ENCODE measurements at regions not wholly inside any gene's neighbourhood (a gene's known extent, or its start where the extent isn't known, plus 50 kb on each side); places are given as distances from the start of the nearest gene placed in this dataset.
"Not testable (repeated sequence)": the region's sequence is repeated elsewhere in the genome, so short reads cannot be mapped to it uniquely, and the experiment has no call there.

DNA sequence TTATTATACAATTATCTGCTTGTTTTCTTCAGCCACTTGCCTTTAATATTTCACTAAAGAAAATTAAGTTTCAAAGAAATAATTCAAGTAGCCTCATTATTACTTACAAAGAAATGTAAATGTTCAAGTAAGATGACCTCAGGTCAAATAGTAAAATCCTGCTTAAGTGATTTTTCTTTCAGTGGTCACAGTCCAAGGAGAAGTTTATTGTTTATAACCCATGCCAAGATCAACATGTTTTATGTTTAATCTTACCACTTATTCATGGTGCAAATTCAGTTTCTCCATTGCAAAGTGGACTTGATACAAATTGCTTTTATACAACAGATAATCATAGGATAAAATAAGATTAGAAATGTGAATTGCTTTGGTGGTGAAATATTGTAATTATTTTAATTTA, 370.2 kb upstream of the FLRT2 start:
- DNase-seq: no peak

DNA sequence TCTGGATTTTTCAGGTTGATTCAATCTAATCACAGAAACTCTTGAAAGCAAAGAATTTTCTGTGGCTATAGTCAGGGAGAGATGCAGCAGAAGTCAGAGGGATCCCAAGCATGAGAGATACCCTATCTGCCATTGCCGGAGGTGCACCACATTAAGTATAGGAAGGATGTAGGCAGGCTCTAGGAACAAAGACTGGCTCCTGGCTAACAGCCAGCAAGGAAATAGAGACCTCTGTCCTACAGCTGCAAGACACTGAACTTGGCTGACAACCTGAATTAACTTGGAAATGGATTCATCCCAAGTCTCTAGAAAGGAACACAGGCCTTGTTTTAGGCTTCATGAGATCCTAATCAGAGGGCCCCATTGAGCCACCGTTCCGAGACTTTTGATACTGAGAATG, 364.9 kb upstream of the FLRT2 start:
- DNase-seq: peak; percentile 10

DNA sequence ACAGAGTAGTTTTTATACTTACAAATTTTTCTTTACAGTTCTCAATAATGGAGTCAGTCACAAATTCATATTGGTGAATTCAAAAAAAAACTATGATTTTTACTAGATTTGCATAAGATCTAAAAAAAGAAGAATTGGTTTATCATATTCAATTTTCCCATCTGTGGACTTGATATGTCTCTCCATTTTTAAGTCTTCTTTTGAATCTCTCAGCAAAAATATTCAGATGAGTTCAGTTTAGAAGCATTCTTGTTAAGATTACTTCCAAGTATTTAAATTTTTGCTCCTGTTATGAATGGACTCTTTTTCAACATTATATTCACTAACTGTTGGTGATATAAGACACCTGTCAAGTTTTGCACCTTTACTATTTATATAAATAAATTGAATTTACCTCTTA, 360.6 kb upstream of the FLRT2 start:
- DNase-seq: no peak

DNA sequence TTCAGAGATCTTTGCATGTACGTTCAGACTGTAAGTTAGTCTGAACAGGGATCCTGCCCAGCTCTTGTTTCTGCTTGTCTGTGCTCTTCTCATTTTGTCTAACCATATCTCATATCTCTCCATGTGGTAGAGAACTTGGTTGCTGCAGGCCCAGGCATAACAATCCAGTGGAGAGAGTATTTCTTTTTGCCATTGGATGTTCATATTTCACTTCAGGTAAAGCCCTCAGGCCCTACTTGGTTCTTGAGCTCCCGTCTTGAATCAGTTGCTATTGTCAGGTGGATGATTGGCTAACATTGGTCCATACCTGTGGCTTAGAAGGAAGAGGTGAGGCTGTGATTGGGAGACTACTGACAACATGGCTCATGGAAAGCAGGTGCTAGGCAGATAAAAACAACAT, 357.7 kb upstream of the FLRT2 start:
- no peak for DNase-seq

DNA sequence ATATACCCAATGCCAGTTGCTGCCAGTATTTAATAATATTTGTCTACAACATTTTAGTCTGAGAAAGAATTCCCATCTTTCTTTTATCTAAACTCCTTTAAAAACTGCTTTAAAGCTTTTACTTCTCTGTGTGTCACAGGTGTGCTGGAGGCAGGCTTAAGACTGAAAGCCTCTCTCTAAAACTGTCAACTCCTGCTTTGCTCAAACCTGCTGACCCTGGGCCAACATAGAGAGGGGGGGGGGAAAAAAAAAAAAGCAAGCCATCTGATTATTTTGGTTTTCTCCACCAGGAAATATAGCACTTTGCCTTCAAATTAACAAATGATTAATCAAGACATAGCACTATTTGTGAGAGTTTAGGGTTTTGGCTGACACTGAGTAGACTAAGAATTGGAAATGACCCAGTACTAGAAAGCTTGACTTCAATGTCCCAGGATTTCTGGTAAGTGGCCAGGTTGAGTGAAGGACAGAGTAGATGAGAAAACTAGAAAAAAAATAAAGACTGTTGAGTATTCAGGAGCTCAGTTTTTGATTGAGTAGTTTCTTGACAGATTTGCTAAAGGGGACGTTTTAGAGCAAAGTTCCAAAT, 357.0 kb upstream of the FLRT2 start:
- DNase-seq: no peak

DNA sequence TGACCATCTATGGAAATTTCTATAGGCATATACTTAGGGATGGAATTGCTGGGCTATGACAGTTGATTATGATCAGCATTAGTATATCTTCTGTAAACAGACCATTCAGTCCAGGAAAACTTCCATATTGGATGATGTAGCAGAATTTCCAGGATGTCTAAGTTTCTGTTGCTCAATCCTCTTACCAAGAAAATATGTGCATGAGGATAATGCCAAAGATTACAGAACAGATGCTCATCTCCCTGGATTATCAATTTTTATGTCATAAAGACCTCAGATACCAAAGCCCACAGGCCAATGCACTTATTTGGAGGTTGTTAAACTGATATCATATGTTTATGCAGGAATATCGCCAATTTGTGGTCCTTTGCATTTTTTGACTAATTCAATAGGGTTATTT, 354.4 kb upstream of the FLRT2 start:
- DNase-seq: no peak

DNA sequence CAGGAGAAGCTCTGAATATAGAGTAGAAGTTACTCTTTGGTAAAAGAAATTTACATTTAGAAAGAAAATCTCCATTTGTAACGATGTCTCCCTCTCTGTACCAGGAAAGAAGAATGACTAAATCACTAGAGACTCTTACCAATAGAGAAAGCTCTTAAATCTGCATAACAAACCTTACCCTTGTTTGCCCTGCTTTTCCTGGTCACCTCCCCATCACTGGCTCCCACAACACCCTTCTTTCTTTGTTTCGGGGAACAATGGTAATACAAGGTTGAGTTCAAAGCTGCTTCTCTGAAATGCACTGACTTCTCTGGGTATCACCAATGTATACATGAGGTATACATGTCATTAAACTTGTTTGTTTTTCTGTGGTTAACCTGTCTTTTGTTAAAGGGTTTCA, 351.1 kb upstream of the FLRT2 start:
- no peak for DNase-seq

DNA sequence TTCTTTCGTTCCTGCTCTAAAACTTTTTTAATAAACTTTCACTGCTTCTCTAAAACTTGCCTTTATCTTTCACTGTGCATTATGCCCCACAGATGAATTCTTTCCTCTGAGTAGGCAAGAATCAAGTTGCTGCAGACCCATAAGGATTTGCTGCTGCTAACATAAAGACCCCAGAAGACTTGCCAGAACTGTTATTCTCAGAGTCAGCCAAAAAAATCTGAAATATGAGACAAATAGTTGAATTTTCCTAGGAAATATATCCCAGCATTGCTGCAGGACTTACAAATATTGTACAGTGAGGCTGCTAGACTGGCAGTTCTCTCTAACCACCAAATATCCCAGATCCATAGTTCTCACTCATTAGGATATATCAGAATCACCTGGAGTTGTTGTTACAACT, 349.1 kb upstream of the FLRT2 start:
- DNase-seq: no peak

DNA sequence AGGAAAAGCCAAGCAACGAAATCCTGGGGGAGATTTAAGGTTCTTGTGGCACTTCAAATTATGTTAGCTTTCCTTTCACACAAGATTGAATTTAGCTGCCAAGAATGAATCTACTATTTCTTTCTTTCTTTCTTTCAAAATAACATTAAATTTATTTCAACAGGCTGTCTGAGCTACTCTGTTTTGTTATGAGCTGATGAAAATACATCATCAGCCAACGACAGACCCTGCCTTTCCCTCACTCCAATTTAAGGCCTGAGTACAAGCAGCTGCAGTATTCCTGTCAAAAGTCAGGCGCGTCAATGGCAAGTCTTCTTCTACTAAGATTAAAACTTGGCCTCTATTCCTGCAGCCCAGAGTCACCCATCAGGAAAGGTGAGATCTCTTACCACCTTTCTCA, 347.7 kb upstream of the FLRT2 start:
- DNase-seq: no peak

DNA sequence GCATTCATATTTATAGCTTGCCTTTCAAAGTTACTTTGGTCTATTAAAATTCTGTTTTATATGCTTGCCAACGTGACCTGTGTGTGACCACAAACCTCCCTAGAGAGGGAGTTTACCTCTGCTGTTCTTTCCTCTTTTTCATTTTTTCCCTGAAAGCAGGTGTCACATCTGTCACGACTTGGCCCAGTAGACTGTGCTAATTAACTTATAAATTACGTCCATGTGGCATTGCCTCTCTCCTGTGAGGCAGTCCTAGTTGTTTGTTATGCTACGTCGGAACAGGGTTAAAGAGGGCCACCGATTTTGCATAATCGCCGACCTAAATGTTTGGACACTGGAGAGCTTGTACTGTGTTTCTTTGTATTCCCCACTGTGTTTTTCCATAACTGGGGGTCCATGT, 343.9 kb upstream of the FLRT2 start:
- no peak for DNase-seq

DNA sequence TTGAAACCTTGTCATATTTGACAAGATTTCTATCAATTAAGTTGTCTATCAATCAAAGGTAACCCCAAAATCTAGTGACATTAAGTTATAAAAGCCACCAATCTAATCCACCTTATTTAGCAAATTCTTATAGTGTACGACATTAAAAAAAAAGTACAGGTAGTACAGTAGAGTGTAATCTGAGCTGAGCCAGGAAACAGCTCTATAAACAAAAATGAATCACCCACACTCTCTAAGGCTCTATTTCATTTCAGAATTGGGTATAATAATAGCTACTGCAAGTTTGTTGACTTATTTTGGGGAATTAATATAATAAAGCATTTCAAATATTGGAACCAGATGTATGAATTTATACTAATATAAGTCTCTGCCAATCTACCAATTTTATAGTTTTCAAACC, 342.4 kb upstream of the FLRT2 start:
- peak; percentile 54 for DNase-seq

DNA sequence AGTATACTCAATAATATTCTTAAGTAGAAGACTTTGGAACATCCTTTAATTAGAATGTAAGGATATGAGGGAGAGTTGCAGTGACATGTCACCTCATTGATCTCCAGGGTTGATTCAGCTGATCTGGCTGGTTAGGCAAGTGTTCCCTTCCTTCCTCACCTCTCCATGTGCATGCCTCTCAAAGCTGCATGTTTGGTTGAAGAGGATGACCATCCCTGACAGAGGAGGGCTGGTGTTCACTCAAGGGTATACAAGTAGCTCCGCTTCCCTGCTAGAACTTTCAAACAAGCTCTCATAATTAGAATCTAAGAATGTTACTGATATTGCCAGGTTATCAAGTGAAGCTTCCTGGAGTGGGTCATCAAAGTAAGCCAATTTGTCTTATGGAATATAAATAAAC, 341.1 kb upstream of the FLRT2 start:
- no peak for DNase-seq

DNA sequence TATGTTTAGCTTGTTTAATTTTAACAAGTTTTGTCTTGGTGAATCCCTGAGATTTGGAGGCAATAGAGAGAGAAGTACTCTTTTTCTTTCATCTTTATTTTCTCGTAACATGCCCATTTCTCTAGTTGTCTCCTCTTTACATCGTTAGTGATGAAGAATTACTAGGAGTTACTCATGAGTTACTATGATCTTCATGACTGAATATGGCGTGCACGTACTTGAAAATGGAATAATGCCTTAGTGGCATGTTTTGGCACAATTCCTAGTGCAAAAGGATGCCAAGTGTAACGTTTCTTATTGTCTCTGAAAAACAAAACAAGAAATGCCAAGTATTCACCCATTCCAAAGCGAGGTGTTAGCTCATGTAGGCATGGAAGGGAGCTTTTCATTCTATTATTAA, 340.7 kb upstream of the FLRT2 start:
- not testable (repeated sequence) for DNase-seq

DNA sequence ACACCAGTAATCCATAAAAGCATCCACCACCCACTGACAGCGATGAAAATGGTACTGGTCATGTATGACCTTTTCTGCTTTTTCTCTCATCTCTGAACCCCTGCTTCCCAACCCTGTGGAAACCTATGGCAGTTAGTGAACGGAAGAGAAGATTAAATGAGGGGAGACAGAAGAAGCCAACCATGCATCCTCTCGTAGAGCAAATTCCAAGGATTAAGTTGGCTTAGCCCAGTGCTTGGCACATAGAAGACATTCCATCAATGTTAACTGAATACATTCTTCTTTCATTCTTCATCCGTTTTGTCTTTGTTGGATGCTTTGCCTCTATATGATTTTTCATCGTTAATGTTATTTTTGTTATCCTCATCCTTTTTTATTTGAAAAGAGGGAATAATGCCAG, 339.7 kb upstream of the FLRT2 start:
- DNase-seq: no peak

DNA sequence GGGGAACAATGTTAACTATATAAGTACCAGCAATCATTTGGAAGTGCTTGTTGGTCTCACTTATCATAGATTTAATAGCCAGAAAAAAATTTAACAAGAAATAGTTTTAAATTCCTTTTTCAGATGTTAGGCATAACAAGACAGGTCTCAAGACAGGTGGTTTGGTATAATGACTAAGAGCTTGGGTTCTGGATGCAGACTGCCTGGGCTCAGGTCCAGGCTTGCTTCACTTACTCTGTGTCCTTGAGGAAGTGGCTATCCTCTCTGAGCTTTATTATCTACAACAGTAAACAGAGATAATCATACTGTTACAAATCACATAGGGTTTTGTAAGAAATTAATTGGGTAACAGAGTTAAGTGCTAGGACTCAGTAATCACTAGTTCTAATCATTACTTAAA, 338.0 kb upstream of the FLRT2 start:
- no peak for DNase-seq

DNA sequence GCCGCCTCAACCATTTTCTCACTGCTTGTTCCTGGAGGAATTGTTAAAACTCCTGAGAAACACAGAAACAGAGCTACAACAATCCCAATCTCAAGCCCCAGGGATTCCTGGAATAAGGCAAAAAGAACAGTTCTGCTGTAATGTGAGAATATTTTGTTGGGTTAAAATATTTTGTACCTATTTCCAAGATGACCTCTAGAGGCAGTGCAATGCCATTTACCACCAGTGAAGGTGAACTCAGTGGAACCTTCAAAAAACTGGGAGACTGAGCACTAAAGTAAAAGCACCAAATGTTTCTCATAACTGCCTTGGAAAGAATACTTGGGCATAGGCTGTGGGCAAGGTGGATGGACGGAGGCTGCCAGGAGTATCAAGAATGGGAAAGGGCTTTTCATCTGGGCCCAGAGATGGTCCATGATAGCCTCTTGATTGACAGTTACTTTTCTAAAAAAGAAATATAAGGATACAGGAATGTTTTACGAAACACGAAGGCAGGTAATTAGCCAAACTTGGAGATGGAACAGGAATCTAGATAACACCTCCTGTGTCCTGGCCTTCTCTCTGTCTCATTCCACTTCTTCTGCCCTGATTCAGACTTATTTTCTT, 334.0 kb upstream of the FLRT2 start:
- DNase-seq: peak; percentile 43

DNA sequence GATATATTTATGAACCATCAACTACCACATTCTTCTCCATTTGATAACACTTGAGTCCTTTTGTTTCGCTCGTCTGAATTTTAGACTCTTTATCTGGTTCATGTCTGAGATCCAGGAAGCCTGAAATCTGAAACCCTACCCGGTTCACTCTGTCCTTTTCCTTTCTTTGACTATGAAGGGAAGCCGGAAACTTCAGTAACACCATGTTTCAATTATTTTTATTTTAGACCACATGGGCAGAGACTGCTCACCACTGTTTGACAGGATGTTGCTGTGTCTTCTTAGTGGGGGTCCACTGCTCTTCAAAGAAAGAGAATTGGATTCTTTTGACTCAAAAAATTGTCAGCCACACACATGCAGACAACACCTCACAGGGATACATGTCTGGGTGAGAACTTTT, 331.9 kb upstream of the FLRT2 start:
- DNase-seq: no peak

DNA sequence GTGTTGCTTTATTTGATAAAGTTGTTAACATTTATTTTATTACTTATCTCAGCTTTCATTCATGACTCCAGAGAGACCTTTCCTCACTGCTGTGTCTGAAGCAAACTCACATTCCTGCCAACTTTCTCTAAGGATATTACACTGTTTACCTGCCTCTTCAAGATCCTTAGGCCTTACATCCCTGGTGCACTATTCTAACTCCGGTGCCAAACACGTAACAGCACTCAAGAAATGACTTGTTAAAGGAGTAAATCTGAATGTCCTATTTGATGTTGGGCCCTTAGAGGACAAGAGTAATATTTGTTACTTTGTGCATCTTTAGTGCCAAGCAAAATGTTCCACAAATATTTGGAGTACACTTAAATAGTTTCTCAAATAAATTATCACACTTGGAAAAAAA, 324.1 kb upstream of the FLRT2 start:
- no peak for DNase-seq

DNA sequence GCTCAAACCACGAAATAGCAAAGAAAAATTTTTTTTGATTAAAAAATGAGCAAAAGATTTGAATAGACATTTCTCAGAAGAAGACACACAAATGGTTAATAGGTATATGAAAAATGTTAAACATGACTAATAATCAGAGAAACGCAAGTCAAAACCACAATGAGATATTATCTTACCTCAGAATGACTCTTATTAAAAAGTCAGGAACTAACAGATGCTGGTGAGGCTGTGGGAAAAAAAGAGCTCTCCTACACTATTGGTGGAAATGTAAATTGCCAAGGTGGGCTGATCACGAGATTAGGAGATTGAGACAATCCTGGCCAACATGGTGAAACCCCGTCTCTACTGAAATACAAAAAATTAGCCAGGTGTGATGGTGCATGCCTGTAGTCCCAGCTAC, 315.5 kb upstream of the FLRT2 start:
- no peak for DNase-seq

DNA sequence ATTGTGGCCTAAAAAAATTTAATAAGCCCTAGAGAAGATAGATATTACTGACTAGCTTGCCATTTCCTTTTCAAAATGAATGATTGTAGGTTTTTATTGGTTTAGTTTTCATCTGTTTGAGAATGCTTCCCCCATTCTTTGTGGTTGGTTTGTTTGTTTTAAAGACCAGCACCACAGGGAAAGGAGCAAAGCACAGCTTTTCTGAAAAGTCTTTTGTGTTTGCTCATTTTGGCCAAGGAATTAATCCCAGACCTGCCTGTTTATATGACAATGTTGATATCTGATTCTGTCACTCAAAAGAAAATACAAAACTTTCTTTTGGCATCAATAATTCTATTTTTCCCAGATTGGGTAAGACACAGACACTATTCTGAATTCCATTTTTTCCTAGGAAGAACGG, 312.5 kb upstream of the FLRT2 start:
- no peak for DNase-seq

DNA sequence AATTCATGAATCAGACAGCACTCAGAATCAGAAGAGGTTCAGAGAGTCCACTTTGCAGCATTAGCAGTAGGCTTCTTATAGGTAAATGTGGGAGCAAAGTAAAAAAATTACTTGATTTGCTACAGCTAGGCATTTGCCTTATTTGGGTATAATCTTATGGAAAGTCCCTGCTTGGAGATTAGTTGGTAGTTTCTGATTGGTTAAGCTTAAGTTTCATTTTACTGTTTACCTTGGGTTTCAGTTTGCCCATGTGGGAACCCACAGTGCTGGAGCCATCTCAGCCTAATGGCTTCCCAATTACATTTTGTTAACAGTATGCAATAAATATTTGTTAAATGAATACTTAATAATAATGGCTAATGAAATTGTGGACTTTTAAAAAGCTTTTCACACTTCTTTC, 311.0 kb upstream of the FLRT2 start:
- peak; percentile 2 for DNase-seq

DNA sequence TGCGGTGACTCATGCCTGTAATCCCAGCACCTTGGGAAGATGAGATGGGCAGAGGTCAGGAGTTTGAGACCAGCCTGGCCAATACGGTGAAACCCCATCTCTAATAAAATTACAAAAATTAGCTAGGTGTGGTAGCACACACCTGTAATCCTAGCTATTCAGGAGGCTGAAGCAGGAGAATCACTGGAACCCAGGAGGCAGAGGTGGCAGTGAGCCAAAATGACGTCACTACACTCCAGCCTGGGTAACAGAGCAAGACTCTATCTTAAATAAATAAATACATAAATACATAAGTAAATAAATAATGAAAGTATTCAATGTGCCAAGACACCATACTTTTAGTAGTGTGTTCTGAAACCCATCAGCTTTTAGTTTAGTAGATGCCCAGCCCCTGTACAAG, 308.1 kb upstream of the FLRT2 start:
- DNase-seq: peak; percentile 28

DNA sequence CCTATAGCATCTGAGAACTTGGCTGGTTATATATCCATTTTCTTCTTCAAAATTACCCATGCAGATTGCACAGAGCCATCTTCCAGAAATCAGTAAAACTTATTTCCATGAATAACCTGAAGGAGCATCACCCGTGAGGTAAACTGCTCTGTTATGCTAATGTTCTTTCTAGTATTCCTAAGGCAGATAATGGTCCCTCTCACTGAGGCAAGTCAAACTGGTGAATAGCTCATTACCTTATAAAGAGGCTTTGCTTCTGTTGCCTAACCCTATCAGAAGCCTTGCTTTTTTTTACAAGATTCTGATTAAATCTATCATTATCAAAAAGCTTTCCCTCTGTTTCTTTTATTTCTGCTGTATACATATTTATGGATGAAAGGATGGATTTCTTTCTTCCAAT, 307.6 kb upstream of the FLRT2 start:
- no peak for DNase-seq

DNA sequence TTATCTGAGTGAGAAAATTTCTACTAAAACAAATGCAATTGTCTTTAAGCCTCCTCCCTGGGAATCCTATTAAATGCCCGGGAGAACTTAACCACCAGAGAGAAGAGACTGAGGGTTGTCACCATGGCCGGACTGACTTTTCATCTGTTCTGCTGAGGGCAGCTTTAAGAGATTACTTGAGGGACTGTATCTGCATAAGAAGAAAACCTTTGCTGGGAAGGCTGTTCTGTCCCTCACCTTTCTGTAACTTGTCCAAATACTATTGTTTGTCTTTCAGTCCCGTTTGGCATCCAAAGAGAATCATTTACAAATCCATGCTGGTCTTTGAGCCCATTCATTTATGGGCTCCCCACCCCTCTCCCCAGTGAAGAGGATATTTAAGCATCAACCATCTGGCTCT, 306.3 kb upstream of the FLRT2 start:
- no peak for DNase-seq

DNA sequence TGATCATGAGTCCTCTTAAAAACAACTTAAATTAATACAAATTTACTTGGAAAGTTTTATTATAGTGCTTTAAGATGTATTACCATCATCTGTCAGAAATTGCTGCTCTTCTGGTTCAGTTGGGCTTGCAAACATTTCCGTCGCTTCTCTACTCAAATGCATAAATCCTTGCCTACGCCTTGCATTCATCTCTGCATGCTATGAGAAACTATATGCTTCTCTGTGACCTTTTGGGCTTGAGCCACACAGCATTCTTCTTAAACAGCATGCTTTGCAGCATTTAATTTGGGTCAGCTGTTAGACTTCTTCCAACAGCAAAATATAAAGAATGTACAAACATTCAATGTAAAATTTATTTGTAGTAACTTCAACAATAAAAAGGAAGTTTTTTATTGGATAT, 305.7 kb upstream of the FLRT2 start:
- DNase-seq: no peak

DNA sequence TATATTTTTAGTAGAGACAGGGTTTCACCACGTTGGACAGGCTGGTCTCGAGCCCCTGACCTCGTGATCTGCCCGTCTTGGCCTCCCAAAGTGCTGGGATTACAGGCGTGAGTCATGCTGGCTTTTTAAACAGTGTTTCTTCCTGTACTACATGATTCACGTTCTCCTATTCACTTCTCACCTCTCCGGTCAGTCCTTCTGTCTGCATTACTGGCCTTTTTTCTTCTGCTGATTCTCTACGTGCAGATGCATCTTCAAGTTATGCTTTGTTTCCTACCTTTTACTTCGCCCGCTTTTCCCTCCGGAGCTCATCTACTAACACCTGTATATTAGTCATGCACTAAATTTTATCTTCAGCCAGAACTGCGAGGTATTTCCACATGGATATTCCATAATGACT, 296.2 kb upstream of the FLRT2 start:
- peak; percentile 7 for DNase-seq

Data from DMS53 (cell line).